DND-41 (cell line): ENCODE measurements at regions not wholly inside any gene's neighbourhood (a gene's known extent, or its start where the extent isn't known, plus 50 kb on each side); places are given as distances from the start of the nearest gene placed in this dataset.

Experiments used
- ATAC-seq: fragments of 200-7000 bp; cut with Tn5 transposase; 3 replicates; pipeline ENCODE4 v1.9.1; 2021; ENCODE audit warnings: low read depth; ENCODE audit not compliant: insufficient read depth
- DNase-seq: peaks from one replicate; pipeline ENCODE4 v3.0.0-alpha.2; 2020
- H2AFZ ChIP-seq: 2 replicates; pipeline ENCODE4 v1.6.0; 2012; ENCODE audit warnings: low read depth, low read length
- H3K27ac ChIP-seq: 2 replicates; pipeline ENCODE4 v1.5.1; 2012; ENCODE audit warnings: low read length, inconsistent platforms
- H3K27me3 ChIP-seq: fragments of 200-600 bp; sonication (generic); 2 replicates; pipeline ENCODE4 v1.6.0; 2012; ENCODE audit warnings: low read length, mild to moderate bottlenecking, inconsistent platforms; ENCODE audit not compliant: insufficient read depth, poor library complexity
- H3K36me3 ChIP-seq: 2 replicates; pipeline ENCODE4 v1.5.1; 2012; ENCODE audit warnings: low read length, inconsistent platforms; ENCODE audit not compliant: insufficient read depth
- H3K4me1 ChIP-seq: 2 replicates; pipeline ENCODE4 v1.5.1; 2012; ENCODE audit warnings: mild to moderate bottlenecking, low read length; ENCODE audit not compliant: insufficient read depth
- H3K4me2 ChIP-seq: 2 replicates; pipeline ENCODE4 v1.6.0; 2012; ENCODE audit warnings: mild to moderate bottlenecking, moderate library complexity, low read length, inconsistent platforms; ENCODE audit not compliant: insufficient read depth
- H3K4me3 ChIP-seq, 2 experiments: fragments of 200-600 bp in 1 of 2; shearing (Covaris generic) in 1 of 2; 2 replicates each; pipeline ENCODE4 v1.5.1; 2012 to 2016; ENCODE audit warnings: inconsistent platforms in 2 of 2, low read length in 2 of 2, mild to moderate bottlenecking in 2 of 2, low read depth in 1 of 2, moderate library complexity in 1 of 2
- H3K79me2 ChIP-seq: 2 replicates; pipeline ENCODE4 v1.6.0; 2012; ENCODE audit warnings: low read length, inconsistent platforms; ENCODE audit not compliant: insufficient read depth
- H3K9ac ChIP-seq: 2 replicates; pipeline ENCODE4 v1.6.0; 2012; ENCODE audit warnings: low read depth, mild to moderate bottlenecking, inconsistent platforms, low read length, moderate library complexity
- H3K9me3 ChIP-seq: 2 replicates; pipeline ENCODE4 v1.5.1; 2012; ENCODE audit warnings: low read length, moderate library complexity, mild to moderate bottlenecking, inconsistent platforms; ENCODE audit not compliant: insufficient read depth, severe bottlenecking
- H4K20me1 ChIP-seq: 2 replicates; pipeline ENCODE4 v1.6.0; 2012; ENCODE audit warnings: low read length; ENCODE audit not compliant: insufficient read depth
- EZH2 ChIP-seq: IDR thresholded peaks from 3 replicates; pipeline ENCODE4 v1.6.1; 2012; ENCODE audit warnings: borderline replicate concordance, low read depth, mild to moderate bottlenecking, moderate library complexity, low read length, inconsistent platforms; ENCODE audit not compliant: severe bottlenecking
- TF ChIP-seq, protein P1 (sequence below): IDR thresholded peaks from 2 replicates; pipeline ENCODE4 v1.5.1; 2012; ENCODE audit warnings: borderline replicate concordance, low read length, moderate library complexity, mild to moderate bottlenecking; ENCODE audit not compliant: poor library complexity, severe bottlenecking; ENCODE audit errors: extremely low read depth

DNA sequence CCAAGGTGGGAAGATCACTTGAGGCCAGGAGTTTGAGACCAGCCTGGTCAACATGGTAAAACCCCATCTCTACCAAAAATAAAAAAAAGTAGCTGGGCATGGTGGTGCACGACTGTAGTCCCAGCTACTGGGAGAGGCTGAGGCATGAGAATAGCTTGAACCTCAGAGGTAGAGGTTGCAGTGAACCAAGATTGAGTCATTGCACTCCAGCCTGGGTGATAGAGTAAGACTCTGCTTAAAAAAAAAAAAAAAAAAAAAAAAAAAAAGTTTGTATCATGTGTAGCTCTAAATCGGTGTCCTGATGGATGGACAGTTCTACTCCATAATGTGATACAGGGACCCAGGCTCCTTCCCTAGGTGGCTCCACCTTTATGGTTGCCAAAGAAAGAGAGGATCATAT, 497.1 kb upstream of the RBFOX1 start:
- Histone ChIP-seq H3K9ac (no peak overlapping the region), H3K27ac (no peak overlapping the region), H3K4me2 (no peak overlapping the region), H2AFZ (no peak overlapping the region), H3K36me3 (no peaks in the 10 kb centered on the region), H3K27me3 (no peaks in the 10 kb centered on the region), H3K4me1 (no peaks in the 10 kb centered on the region), H4K20me1 (no peaks in the 10 kb centered on the region), H3K9me3 (no peaks in the 10 kb centered on the region), H3K79me2 (no peaks in the 10 kb centered on the region), H3K4me3 (no peak overlapping the region)
- ATAC-seq (no peak), DNase-seq (no peak)
- TF ChIP-seq, protein P1, sequence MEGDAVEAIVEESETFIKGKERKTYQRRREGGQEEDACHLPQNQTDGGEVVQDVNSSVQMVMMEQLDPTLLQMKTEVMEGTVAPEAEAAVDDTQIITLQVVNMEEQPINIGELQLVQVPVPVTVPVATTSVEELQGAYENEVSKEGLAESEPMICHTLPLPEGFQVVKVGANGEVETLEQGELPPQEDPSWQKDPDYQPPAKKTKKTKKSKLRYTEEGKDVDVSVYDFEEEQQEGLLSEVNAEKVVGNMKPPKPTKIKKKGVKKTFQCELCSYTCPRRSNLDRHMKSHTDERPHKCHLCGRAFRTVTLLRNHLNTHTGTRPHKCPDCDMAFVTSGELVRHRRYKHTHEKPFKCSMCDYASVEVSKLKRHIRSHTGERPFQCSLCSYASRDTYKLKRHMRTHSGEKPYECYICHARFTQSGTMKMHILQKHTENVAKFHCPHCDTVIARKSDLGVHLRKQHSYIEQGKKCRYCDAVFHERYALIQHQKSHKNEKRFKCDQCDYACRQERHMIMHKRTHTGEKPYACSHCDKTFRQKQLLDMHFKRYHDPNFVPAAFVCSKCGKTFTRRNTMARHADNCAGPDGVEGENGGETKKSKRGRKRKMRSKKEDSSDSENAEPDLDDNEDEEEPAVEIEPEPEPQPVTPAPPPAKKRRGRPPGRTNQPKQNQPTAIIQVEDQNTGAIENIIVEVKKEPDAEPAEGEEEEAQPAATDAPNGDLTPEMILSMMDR: no peak
- TF ChIP-seq EZH2: no peak

DNA sequence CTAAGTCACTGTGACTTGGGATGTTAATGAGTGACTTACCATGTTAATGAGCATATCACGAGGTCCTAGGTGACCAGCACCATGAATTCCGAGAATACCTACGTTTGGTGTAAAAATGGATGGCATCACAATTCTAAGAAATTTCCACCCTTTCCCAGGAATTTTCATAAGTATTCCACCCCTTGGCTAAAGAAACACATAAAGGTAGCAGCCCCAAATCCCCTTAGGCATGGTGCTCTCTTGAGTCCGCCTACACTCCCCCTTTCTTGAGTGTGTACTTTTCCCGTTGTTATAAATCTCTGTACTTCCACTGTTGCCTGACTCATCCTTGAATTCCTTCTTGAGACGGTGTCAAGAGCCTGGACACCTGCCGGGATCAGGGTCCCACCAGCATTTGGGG, 504.0 kb upstream of the RBFOX1 start:
- TF ChIP-seq, protein P1: no peak
- TF ChIP-seq EZH2: no peak
- H3K27ac ChIP-seq: no peak overlapping the region
- H4K20me1 ChIP-seq: no peaks in the 10 kb centered on the region
- no peaks in the 10 kb centered on the region for H3K79me2 ChIP-seq
- DNase-seq: no peak
- no peaks in the 10 kb centered on the region for H3K4me1 ChIP-seq
- H3K9ac ChIP-seq: no peak overlapping the region
- ATAC-seq: no peak
- H3K4me3 ChIP-seq: no peak overlapping the region
- H3K27me3 ChIP-seq: no peaks in the 10 kb centered on the region
- H3K36me3 ChIP-seq: no peaks in the 10 kb centered on the region
- no peaks in the 10 kb centered on the region for H3K9me3 ChIP-seq
- H2AFZ ChIP-seq: no peak overlapping the region
- no peak overlapping the region for H3K4me2 ChIP-seq

DNA sequence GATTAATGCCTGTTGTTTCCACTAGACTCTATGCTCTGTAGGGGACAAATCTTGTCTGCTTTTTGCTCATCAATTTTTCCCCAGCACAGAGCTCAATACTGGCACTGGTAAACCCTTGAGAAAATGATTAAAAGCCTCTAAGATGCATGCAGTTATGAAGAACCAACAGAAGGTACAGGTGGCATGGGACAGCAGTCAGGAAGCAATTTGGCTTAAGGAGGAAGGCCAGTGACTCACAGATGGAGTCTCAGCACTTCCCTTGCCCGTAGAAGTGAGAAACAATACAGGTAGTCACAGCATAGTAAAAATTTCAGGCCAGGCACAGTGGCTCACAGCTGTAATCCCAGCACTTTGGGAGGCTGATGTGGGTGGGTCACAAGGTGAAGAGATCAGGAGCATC, 504.7 kb upstream of the RBFOX1 start:
- H3K9me3 ChIP-seq: no peaks in the 10 kb centered on the region
- no peaks in the 10 kb centered on the region for H4K20me1 ChIP-seq
- H3K79me2 ChIP-seq: no peaks in the 10 kb centered on the region
- no peak overlapping the region for H3K9ac ChIP-seq
- DNase-seq (no peak), ATAC-seq (no peak)
- no peaks in the 10 kb centered on the region for H3K36me3 ChIP-seq
- H3K4me2 ChIP-seq: no peak overlapping the region
- no peak overlapping the region for H2AFZ ChIP-seq
- TF ChIP-seq EZH2: no peak
- TF ChIP-seq, protein P1: no peak
- H3K4me3 ChIP-seq: no peak overlapping the region
- no peaks in the 10 kb centered on the region for H3K4me1 ChIP-seq
- H3K27me3 ChIP-seq: no peaks in the 10 kb centered on the region
- no peak overlapping the region for H3K27ac ChIP-seq

DNA sequence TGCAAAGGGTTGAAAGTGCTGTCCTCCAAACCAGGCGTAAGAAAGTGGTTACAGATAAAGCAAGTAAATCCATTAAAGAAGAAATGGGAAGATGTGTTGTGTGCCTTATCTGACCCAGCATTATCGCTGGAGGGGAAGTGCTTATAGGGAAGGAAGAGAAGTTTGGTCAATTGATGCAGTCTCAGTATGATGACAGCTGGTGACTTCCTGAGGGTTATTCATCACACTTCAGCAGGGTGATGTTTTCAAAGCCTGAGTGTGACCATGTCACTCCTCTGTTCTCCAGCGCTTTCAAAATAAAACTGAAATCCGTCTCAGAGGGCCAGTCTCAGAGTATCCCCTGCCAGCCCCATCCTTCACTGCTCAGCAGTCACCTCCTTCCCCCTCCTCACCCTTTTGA, 505.4 kb upstream of the RBFOX1 start:
- Histone ChIP-seq H3K27me3 (no peaks in the 10 kb centered on the region), H4K20me1 (no peaks in the 10 kb centered on the region), H3K9ac (no peak overlapping the region), H3K27ac (no peak overlapping the region), H3K4me2 (no peak overlapping the region), H3K9me3 (no peaks in the 10 kb centered on the region), H3K79me2 (no peaks in the 10 kb centered on the region), H3K4me1 (no peaks in the 10 kb centered on the region), H3K4me3 (no peak overlapping the region), H3K36me3 (no peaks in the 10 kb centered on the region), H2AFZ (no peak overlapping the region)
- TF ChIP-seq, protein P1: no peak
- no peak for TF ChIP-seq EZH2
- DNase-seq (no peak), ATAC-seq (no peak)
